Gastroesophageal sphincter (tissue), 4 donors: ENCODE measurements at regions not wholly inside any gene's neighbourhood (a gene's known extent, or its start where the extent isn't known, plus 50 kb on each side); places are given as distances from the start of the nearest gene placed in this dataset.
A peak's percentile ranks its signal among the peaks of the same experiment; 100 is the strongest.

ENCODE experiments used
- ATAC-seq: fragments of 150-250 bp; one replicate; pipeline ENCODE4 v1.9.1; 2016; ENCODE audit warnings: mild to moderate bottlenecking, moderate library complexity
- H3K27ac ChIP-seq, 4 donors: fragments of 200-600 bp; sonication (generic) in 3 of 4; 1 replicate in 3 of 4; 2 replicates in 1 of 4; pipeline ENCODE4 v1.5.1; 2016 to 2019
- H3K27me3 ChIP-seq: fragments of 200-600 bp; sonication (generic); one replicate; pipeline ENCODE4 v1.5.1; 2019
- H3K36me3 ChIP-seq, 2 donors: fragments of 200-600 bp; sonication (generic); one replicate each; pipeline ENCODE4 v1.5.1; 2019; ENCODE audit warnings: control low read depth in 1 of 2
- H3K4me1 ChIP-seq, 3 donors: fragments of 200-600 bp; sonication (generic); 1 replicate in 2 of 3; 2 replicates in 1 of 3; pipeline ENCODE4 v1.5.1; 2016 to 2019; ENCODE audit warnings: control low read depth in 2 of 3
- H3K4me3 ChIP-seq, 2 donors: fragments of 200-600 bp; sonication (generic); one replicate each; pipeline ENCODE4 v1.5.1; 2019; ENCODE audit warnings: mild to moderate bottlenecking in 1 of 2, moderate library complexity in 1 of 2
- H3K9me3 ChIP-seq, 3 donors: fragments of 200-600 bp; sonication (generic); one replicate each; pipeline ENCODE4 v1.5.1; 2017 to 2019; ENCODE audit warnings: control low read depth in 2 of 3
- CTCF ChIP-seq, 4 experiments: fragments of 200-600 bp in 2 of 4; fragments of 450-650 bp in 2 of 4; sonication (generic) in 1 of 4; IDR thresholded peaks; one replicate each; pipeline ENCODE4 v1.5.1; 2017 to 2019; ENCODE audit warnings: antibody characterized with exemption in 4 of 4, mild to moderate bottlenecking in 2 of 4, moderate library complexity in 2 of 4
- EP300 ChIP-seq: sonication (generic); formaldehyde crosslinking; IDR thresholded peaks from one replicate; pipeline ENCODE4 v1.6.1; 2017; ENCODE audit warnings: antibody characterized with exemption, mild to moderate bottlenecking
- POLR2A ChIP-seq, 2 donors: fragments of 450-650 bp; IDR thresholded peaks; one replicate each; pipeline ENCODE4 v1.6.1; 2017; ENCODE audit warnings: antibody characterized with exemption in 2 of 2, mild to moderate bottlenecking in 2 of 2, moderate library complexity in 1 of 2
- POLR2AphosphoS5 ChIP-seq: sonication (generic); formaldehyde crosslinking; IDR thresholded peaks from one replicate; pipeline ENCODE4 v1.6.1; 2017; ENCODE audit warnings: antibody characterized with exemption
- WGBS, 2 donors: methylation state at CpG; one replicate each; pipeline ENCODE4 v1.1.5; 2018; ENCODE audit warnings: low coverage in 1 of 2; 5-methylcytosine and 5-hydroxymethylcytosine counted together

GRCh38 chr5:124663101-124663506 is 83.3 kb downstream of the ZNF608 start:
- 63 to 68% methylated on average over 1 to 2 of the region's 5 CpGs for WGBS, 2 donors
- Histone ChIP-seq H3K27me3 (no peaks in the 10 kb centered on the region), H3K9me3 (no peaks in the 10 kb centered on the region), H3K36me3 (no peaks in the 10 kb centered on the region), H3K4me3 (no peak overlapping the region), H3K4me1 (peaks cover 30 to 80% (median 41%) of the 10 kb centered on the region in 3 donors), H3K27ac (peak overlapping the region in 2 of 4 donors; percentile 39 to 72)
- TF ChIP-seq CTCF (IDR thresholded peaks at IDR 0.05) (no peak), POLR2AphosphoS5 (no peak), EP300 (no peak), POLR2A (IDR thresholded peaks at IDR 0.05) (no peak)
- ATAC-seq: no peak

- Histone ChIP-seq H3K36me3 (no peaks in the 10 kb centered on the region), H3K4me1 (peaks cover 30 to 82% (median 41%) of the 10 kb centered on the region in 3 donors), H3K4me3 (no peak overlapping the region), H3K27me3 (no peaks in the 10 kb centered on the region), H3K27ac (peak overlapping the region in 3 of 4 donors; percentile 22 to 72 (median 44)), H3K9me3 (no peaks in the 10 kb centered on the region)
- WGBS, 2 donors: 51 to 73% methylated on average over 8 of the region's 9 CpGs
- no peak for TF ChIP-seq POLR2A (IDR thresholded peaks at IDR 0.05)
- TF ChIP-seq POLR2AphosphoS5: no peak
- no peak for TF ChIP-seq EP300
- no peak for TF ChIP-seq CTCF (IDR thresholded peaks at IDR 0.05)
- ATAC-seq: no peak
Measured at GRCh38 chr5:124662181-124662781, 84.2 kb downstream of the ZNF608 start.

GRCh38 chr5:124661317-124662141 is 84.9 kb downstream of the ZNF608 start:
- Histone ChIP-seq H3K27ac (peak overlapping the region; percentile 20 to 72 (median 58)), H3K9me3 (no peaks in the 10 kb centered on the region), H3K4me1 (peaks cover 30 to 84% (median 44%) of the 10 kb centered on the region in 3 donors), H3K36me3 (no peaks in the 10 kb centered on the region), H3K27me3 (no peaks in the 10 kb centered on the region), H3K4me3 (no peak overlapping the region)
- TF ChIP-seq POLR2A (IDR thresholded peaks at IDR 0.05) (no peak), POLR2AphosphoS5 (peak; percentile 28)
- ATAC-seq: peak; percentile 48
- WGBS, 2 donors: 48 to 52% methylated on average over 7 of the region's 7 CpGs

- 75 to 79% methylated on average over 3 to 6 of the region's 6 CpGs for WGBS, 2 donors
Measured at GRCh38 chr5:124660229-124661093, 86.0 kb downstream of the ZNF608 start.

More at GRCh38 chr5:124660229-124661093, 86.0 kb downstream of the ZNF608 start:
- Histone ChIP-seq H3K4me3 (no peak overlapping the region), H3K36me3 (no peaks in the 10 kb centered on the region), H3K9me3 (no peaks in the 10 kb centered on the region), H3K27ac (peak overlapping the region; percentile 7 to 72 (median 32)), H3K27me3 (no peaks in the 10 kb centered on the region), H3K4me1 (peaks cover 30 to 94% (median 47%) of the 10 kb centered on the region in 3 donors)
- TF ChIP-seq POLR2A (IDR thresholded peaks at IDR 0.05) (no peak), POLR2AphosphoS5 (peak; percentile 53), CTCF (IDR thresholded peaks at IDR 0.05) (peak in 1 of 4 experiments; percentile 7)
- ATAC-seq: no peak
